HG03432 (cell line): ENCODE measurements at regions not wholly inside any gene's neighbourhood (a gene's known extent, or its start where the extent isn't known, plus 50 kb on each side); places are given as distances from the start of the nearest gene placed in this dataset.
A peak's percentile ranks its signal among the peaks of the same experiment; 100 is the strongest.

ENCODE experiments used
- ATAC-seq: cut with Tn5 transposase; IDR thresholded peaks from one replicate; pipeline ENCODE4 v1.9.1; 2021; ENCODE audit warnings: mild to moderate bottlenecking, moderate library complexity; ENCODE audit not compliant: unreplicated experiment

DNA sequence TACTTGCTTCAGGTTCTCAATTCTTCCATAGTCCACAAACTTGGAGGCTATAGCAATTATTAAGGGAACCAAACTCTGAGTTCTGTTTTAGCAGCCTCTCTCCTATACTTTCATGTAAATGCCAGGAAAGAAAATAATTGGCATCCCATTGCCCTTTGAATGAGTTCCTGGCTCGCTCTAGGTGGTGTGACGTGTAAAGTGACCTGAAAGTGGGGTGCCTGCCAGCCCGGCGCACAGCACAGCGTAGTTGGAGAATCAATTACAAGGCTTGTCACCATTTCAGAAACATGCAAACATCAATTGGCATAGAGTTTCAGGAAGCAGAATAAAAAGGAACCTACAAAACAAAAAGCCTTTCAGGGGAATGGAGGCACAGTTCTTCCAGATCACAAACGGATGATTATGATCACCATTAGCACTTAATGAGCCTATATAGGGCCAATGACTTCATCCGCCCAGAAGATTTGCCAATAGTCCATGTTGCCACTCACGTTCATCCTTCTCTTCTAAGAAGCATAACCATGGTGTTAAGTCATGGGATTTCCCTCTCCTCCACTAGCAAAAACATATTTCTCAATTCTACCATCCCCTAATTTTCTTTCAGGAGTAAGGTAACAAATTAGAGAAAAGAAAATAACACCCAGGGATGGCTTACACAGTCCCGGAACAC, 354.6 kb upstream of the ADGRL2 start:
- ATAC-seq, result no peak

DNA sequence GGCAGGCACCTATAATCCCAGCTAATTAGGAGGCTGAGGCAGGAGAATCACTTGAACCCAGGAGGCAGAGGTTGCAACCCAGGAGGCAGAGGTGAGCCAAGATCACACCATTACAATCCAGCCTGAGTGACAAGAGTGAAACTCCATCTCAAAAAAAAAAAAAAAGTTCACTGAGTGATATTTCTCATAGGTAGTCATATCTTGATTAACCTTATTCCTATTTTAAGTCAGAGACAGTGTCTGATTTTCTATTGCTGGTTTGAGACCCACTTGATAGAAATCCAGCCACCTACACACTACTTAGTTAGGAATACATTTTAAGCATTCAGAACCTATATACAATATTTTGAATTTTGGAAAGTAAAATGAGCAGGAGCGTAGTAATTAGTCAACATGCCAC, 357.4 kb upstream of the ADGRL2 start:
- ATAC-seq, result peak; percentile 38

DNA sequence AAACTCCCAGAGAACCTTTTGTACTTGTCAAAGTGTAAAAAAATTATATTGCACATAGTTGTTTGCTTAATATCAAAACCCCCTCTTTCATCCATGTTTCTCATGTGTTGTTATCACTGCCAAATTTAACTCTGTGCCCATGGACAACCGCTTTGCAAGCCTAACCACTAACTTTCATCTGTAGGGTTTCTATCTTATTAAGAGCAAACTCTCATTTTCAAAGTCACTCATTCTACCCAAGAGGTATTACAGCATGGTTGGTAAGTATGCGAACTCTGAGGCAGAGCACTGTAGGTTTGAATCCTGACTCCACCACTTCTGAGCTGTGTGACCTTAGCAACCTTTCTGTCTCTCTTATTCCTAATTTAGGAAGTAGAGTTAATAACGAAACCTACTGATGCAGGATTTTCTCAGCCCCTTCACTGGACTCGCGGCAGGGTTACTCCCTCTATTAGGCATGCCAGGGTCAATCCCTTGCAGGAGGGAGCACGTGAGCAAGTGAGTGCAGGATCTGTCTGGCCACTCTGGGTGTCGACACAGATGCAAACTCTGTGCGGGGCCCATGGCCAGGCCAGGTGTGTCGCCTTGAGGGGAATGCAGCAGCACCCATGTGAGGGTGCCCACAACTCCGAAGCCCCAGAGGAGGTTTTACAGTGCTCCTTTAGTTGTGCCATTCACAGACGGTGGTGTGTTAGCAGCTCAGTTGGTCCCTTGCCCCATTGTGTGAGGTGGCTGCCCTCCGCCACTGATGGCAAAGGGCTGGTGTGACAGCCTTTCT, 361.5 kb upstream of the ADGRL2 start:
- peak; percentile 50 for ATAC-seq

DNA sequence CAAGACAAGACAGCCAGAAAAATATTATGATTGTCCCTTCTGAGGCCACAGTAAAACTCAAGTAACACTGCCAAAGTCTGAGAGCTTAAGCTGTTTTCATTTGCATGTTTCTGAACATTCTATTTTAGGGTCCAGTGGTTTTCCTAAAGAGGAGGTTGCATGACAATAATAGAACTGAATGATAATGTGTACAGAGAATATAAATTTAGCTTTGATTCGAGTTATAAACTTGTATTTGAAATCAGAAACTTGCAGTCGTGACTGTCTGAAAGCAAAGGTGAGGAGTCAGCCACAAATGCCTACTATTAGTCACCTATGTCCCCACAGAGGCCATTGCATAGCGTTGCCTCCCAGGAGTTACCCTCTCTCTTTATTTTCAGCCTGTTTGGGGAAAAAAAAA, 363.1 kb upstream of the ADGRL2 start:
- peak; percentile 87 for ATAC-seq

DNA sequence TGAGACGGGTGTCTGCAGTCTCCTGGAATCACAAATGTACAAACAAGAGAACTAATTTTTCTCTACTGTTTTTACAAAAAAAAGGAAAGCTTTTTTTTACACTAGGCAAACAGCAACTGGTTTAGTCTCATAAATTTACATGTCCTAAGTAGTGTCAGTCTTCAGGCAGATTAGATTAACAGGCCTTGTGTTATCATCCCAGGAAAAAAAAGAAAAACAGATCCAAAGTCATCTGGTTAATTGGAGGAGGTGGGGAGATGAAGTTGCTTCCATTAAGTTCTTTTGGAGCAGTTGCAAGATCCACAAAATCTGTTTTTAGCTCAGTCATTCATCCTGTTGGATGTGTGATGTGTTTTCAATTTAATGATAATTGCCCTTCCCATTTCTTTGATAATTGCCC, 363.5 kb upstream of the ADGRL2 start:
- ATAC-seq, result no peak

DNA sequence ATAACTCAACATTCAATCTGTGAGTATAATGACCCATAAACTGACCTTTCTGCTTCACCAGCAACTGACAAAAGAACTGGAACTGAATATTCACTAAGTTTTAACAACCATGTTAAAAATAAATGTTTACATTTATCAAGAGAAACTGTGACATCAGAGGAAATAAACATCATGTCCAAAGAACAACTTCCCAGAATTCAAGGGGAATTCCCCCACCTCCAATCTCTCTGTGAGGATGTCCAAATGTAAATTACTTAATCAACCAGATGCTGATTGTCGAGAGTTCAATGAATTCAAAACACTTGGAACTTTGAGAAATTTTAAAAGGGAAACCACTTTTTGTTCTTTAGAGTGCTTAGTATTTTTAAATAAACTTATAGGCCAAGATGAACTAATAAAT, 365.6 kb upstream of the ADGRL2 start:
- ATAC-seq, result no peak

DNA sequence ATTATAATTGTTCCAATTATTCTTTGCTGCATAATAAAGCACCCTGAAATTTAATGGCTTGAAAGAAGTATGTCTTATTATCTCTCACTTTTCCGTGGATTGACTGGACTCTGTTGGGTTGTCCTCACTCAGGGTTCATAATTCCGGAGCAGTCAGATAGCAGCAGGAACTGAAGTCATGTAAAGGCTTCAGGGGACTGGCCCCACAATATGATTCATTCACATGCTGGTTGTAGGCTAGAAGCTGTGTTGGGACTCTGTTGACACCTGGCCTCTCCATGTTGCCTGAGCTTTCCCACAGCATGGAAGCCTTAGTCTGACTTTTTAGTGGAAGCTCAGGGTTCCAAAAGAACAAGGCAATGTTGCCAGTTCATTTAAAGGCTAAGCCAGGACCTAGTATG, 367.1 kb upstream of the ADGRL2 start:
- ATAC-seq, result no peak

DNA sequence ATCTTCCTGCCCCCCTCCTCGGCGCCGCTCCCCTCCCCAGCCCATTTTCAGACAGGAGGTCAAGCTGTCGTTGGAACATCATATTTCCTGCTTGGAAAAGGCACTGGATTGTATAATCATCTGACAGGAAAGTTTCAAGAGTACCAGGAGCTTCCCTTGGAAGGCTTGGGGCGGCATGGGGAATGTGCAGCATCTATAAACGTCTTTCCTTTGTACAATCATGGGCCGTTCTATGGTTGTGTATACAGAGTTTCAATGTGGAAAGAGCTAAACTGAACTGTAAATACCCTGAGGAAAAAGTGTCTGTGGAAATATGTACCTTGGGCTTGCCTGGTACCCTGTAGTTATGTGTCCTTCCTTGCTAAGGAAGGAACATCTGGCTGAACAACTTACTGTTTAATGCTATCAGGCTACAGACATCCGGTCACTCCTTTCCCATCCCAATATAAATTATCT, 368.1 kb upstream of the ADGRL2 start:
- no peak for ATAC-seq

DNA sequence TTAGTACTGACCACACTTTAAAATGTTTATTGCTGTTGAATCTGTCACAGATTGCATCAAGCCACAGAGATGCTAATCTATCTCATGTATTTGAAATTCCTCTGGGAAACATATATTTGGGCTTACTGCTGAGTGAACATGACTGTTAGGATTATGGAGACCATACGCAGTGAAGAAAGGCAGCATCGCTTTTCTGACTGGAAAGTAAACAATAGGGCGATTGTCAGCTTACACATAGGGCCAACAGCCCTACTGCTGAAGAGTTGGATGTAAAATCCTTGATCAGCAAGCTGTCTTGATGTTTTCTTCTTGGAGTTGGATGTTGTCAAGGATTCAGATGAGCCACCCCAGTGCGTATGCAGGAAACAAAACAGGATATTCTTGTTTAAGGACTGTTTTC, 368.7 kb upstream of the ADGRL2 start:
- no peak for ATAC-seq

DNA sequence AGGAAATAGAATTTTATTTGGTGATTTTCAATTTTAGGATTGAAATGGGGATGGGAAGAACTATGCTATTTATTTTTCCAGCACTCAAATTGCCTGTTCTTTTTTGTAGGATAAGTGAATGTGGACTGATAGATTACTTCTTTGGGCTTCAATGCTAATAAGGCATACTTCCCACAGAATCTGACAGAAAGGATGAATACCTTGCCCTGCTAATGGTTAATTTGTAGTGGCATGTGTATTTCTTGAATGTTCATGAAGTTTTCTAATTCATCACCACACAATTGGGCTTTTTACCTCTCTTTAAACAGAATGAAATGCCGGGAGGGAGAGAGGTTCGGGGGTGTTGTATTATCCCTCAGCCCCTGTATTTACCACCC, 369.1 kb upstream of the ADGRL2 start:
- no peak for ATAC-seq

DNA sequence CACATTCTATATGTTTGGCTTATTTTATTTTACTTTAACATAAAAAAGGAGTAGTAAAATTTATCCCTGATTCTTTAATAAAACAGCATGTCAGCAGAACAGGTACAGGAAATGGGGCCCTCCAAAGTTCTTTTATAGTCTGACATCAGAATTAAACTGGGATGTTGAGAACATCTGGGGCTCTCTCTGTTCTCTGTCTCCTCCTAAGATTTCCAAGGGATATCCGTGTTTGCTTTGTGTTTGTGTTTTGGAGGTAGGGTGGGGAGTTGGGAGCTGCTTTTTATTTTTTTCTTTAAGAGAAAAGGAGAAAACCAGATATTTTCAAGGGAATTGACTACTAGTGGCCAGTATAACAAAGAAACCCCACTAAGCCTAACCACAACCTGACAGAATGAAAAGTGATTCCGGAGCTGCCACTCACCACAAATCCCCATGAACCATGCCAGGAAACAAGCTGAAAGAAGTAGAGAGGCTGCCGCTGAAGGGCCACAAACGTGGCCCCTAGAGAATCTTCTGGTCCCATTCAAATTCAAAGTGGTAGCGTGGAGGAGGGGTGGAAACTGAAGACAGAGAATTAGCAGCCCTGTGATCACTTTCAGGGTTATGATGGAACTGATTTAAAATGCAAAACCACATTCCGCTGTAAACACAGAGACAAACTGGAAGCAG, 369.6 kb upstream of the ADGRL2 start:
- ATAC-seq, result peak; percentile 72

DNA sequence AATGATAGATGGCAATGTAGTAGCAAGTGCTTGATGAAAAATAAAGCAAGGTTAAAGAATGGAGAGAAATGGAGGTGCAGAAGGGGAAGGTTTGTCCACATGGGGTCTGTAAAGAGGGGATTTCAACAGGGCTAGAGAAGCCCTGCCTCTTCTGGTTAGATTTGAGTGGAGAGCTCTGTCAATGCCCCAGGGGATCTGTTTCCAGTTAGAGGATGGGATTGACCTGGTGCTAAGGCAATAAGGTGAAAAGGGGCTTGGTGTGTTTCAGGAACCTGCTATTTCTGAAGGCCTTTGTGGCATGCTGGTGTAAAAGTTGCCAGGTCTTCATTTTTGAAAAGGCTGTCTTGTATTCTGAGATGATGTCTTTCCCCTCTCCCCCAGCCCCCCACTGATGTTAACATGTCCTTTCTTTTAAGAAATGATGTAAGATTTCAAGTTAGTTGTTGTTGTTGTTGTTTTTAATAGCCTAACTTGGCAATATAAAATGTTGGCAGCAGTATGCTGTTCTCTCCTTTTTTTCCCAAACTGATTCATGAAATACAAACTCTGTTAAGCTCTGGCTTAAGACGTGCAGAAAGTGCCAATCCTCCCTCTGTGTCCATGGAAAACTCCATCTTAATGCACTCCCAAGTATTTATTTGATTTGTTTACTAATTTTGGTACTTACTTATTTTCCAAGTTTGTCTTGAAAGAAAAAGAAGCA, 370.3 kb upstream of the ADGRL2 start:
- no peak for ATAC-seq

DNA sequence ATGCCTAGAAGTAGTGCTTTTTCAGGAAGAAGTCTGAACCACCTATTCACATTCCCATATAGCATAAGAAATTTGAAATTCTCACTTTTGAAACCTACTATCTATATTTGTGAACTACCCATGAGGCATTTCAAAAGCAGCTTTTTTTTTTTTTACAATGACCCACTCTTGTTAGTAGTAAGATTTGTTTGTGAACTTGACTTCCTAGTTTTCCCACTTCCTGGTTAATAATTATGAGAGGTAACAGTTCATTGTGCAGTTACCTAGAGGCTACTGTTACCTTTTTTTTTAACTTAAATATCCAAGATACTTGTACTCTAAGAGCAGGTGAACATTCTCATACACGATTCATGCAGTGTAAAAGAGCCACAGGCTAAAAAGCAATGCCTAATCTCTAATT, 371.7 kb upstream of the ADGRL2 start:
- no peak for ATAC-seq

DNA sequence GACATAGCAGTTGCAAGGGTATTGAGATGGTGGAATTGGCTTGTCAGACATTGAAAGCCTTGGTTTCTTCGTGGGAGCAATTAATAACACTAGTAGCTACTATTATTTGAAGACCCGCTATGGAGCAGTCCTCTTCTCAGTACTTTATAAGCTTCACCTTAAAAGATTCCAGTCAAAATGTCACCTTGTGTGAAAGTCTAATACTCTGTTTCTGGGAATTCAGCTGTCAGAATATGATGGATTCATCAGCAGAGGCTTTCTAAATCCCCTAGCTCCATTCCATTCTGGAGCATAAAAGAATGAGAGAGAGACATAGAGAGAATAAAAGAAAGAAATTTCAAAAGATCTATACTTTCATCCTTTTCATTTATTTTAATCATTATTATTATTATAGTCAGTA, 375.9 kb upstream of the ADGRL2 start:
- no peak for ATAC-seq

DNA sequence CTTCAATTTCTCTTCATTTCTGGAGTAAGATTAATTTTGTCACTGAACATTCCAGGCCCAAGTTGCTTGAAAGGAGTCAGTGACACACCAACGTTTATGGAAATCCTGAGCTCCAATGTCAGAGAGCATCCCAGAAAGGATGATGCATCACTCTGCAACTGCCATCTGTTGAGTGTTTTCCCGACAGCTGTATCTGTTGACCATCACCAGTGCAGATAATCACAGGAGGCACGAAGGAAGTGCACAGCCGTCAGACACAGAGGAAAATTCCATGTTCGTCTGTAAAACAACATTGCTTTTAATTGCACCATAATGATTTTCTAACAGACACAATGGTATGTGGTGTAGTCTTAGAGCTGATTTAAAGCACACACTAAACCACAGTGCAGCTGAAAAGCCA, 376.7 kb upstream of the ADGRL2 start:
- ATAC-seq, result no peak

DNA sequence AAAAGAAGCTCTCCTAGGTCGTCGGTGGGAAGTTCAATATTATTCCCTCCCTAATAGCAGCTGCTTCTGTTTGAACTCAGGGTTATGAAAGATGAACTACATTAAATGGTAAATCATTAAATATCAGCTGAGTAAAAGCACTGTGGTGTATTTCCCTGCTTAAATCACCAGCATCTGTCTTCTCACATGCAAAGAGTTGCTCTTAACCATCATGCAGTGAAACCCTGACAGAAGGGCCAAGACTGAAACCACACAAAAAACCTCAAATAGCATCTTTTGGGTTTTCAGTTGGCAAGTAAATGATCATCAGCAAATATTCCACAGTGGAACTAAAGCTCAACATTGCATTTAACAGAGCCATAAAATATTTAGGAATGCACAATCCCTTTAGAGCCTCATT, 380.0 kb upstream of the ADGRL2 start:
- peak; percentile 96 for ATAC-seq

DNA sequence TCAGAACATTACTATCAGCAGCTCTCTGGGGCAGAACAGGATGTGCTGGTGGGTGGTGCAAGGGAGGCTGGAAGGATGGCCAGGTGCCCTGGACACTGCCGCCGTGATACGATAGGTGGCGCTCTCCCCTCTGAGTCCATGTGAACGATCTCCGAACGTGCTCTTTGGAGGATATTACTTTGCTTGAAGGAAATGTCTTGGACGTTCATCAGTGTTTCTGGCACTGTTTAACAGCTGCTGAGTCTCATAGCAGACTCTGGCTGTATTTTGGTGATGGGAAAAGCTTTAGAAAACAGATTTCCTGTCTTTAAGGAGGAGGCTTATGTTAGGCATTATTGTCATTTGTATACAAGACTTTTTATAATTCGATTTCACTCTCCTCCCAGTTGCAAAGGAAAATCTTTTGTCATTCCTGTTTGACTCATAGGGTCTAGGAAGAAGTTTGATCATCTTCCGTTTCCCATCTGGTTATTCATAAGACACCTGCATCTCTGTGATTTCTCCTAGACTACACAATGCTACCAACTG, 386.2 kb upstream of the ADGRL2 start:
- ATAC-seq, result peak; percentile 98

DNA sequence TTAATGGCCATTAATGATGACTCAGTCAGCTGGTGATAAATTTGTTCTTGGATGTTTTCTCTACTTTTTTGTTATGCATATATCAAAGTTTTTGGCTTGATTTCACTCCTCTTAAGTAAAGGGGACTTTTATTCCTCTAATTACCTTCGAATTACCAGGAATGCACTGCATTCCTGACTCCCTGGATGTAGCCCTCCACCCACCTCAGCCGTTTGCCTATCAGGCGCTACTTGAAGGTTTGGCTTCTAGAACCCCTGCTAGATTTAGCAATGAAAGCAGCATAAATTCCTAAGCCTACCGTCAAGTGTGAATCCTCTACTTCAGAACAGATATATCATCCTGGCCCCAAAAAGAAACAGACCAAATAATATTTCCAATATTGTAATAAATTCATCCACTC, 387.8 kb upstream of the ADGRL2 start:
- no peak for ATAC-seq

DNA sequence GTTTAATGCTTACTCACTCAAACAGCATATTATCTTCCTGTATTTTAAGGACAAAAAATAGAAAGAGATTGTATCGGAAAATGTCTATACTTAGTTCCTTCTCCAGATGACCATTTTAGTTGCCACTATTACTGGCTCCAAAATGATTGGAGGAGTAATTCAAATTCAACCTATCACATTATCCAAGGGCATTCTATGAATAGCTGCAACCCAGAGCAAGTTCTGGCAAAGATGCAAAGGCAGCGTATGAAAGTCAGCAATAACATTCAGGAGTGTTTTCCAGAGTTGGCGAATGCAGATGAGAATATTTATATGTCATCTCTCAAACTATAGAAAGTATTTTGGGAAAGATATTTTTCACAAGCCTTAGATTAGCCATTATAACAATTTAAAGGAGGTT, 389.8 kb upstream of the ADGRL2 start:
- no peak for ATAC-seq

DNA sequence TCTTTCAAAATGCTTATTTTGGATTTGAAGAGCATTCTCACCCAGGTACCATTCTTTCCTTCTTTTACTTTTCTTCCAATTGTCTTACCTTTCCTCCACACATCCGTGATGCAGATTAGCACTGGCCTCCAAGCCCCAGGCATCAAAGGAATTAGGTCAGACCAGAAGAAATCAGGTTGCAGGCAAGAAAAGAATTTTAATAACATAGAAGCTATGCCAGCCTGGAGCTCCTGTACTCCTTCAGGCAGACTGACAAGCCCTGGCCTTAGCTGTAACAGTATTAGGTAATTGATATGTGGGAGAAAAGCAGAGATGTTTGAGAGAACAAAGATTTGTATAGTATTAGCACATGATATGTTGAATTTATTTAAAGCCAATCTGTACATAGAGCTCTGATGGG, 390.4 kb upstream of the ADGRL2 start:
- no peak for ATAC-seq

DNA sequence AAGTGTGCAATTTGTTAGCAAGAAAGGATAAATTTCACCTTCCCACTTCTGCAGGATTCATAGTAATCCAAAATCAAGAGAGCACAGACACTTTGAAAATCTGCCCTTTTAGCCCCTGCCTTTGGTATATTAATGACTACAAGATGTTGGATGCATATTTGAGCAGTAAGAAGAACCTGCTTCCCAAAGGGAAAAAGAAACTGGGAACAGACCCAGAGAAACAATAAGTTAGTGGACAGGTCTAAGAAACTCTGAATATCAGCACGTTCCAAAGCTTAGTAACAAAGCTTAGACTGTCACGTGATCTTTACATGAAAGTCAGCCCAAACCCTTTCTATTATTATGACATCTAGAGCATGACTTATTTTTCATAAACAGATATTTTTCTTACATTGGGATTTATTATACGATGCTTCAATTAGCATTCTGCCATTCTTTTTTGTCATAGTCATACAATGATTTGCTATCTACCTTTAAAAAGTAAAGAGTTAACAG, 390.9 kb upstream of the ADGRL2 start:
- ATAC-seq, result no peak
